ENCODE measurements at regions not wholly inside any gene's neighbourhood (a gene's known extent, or its start where the extent isn't known, plus 50 kb on each side); places are given as distances from the start of the nearest gene placed in this dataset.
A peak's percentile ranks its signal among the peaks of the same experiment; 100 is the strongest.
"Not testable (repeated sequence)": the region's sequence is repeated elsewhere in the genome, so short reads cannot be mapped to it uniquely, and the experiment has no call there.

DNA sequence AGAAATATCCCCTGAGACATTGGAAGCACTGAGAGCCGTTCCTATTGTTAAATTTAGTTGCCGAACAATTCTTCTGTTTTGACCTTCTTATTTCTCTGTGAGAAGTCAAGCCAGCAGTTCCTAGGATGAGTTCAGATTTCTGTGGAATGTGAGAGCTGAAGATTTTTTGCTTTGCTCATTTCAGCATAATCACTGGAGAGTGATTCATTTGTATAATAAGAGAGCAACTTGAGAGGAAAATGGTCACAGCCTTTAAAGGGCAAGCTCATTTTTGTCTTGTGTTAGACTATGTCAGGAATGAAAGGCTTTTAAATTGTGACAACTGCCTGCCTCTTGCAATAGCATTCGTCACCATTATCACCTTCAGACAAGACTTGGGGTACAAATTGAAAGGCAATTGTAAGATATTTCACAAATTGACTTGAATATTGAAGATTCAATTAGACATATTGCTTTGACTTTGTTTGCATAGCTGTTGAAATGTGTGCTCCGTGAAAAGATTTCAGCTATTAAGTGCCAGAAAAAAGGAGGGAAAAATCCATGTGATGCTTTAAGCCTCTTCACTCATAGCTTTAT is 900.0 kb upstream of the GOT2 start:
- H3K9ac ChIP-seq (ENCODE audit: low read length) = no peak overlapping the region
- H3K36me3 ChIP-seq (ENCODE audit: insufficient read depth, low read length) = no peaks in the 10 kb centered on the region
- no peak overlapping the region for H3K4me3 ChIP-seq (ENCODE audit: low read length)
- no peak overlapping the region for H3K27ac ChIP-seq (ENCODE audit: low read length)
- H3K9me3 ChIP-seq (ENCODE audit: low read length) = no peaks in the 10 kb centered on the region
- no peaks in the 10 kb centered on the region for H3K9me2 ChIP-seq (ENCODE audit: insufficient read depth, low read length)
- no peak overlapping the region for H2AFZ ChIP-seq (ENCODE audit: low read depth, low read length)
- no peak overlapping the region for H3K4me2 ChIP-seq (ENCODE audit: low read length)
- no peaks in the 10 kb centered on the region for H4K20me1 ChIP-seq (ENCODE audit: insufficient read depth)
- H3K79me2 ChIP-seq (replicated peaks; ENCODE audit: insufficient read depth, low read length) = no peaks in the 10 kb centered on the region
- no peaks in the 10 kb centered on the region for H3F3A ChIP-seq (ENCODE audit: insufficient read depth, low read length, poor library complexity, severe bottlenecking)
- no peaks in the 10 kb centered on the region for H3K27me3 ChIP-seq (ENCODE audit: insufficient read depth, low read depth, low read length)
- TF ChIP-seq EZH2 (IDR thresholded peaks at IDR 0.05; ENCODE audit: borderline replicate concordance, insufficient read depth, low read length, poor library complexity, severe bottlenecking) (no peak), EP300 (conservative IDR thresholded peaks at IDR 0.05; ENCODE audit: poor library complexity, severe bottlenecking) (peak; percentile 78), POLR2AphosphoS5 (IDR thresholded peaks at IDR 0.05) (peak; percentile 51)
- TF ChIP-seq, protein P1, sequence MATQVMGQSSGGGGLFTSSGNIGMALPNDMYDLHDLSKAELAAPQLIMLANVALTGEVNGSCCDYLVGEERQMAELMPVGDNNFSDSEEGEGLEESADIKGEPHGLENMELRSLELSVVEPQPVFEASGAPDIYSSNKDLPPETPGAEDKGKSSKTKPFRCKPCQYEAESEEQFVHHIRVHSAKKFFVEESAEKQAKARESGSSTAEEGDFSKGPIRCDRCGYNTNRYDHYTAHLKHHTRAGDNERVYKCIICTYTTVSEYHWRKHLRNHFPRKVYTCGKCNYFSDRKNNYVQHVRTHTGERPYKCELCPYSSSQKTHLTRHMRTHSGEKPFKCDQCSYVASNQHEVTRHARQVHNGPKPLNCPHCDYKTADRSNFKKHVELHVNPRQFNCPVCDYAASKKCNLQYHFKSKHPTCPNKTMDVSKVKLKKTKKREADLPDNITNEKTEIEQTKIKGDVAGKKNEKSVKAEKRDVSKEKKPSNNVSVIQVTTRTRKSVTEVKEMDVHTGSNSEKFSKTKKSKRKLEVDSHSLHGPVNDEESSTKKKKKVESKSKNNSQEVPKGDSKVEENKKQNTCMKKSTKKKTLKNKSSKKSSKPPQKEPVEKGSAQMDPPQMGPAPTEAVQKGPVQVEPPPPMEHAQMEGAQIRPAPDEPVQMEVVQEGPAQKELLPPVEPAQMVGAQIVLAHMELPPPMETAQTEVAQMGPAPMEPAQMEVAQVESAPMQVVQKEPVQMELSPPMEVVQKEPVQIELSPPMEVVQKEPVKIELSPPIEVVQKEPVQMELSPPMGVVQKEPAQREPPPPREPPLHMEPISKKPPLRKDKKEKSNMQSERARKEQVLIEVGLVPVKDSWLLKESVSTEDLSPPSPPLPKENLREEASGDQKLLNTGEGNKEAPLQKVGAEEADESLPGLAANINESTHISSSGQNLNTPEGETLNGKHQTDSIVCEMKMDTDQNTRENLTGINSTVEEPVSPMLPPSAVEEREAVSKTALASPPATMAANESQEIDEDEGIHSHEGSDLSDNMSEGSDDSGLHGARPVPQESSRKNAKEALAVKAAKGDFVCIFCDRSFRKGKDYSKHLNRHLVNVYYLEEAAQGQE (IDR thresholded peaks at IDR 0.05; ENCODE audit: borderline replicate concordance) = no peak

- no peak overlapping the region for H3K4me3 ChIP-seq (ENCODE audit: low read length)
- no peak overlapping the region for H3K4me2 ChIP-seq (ENCODE audit: low read length)
- H3K36me3 ChIP-seq (ENCODE audit: insufficient read depth, low read length) = no peaks in the 10 kb centered on the region
- no peaks in the 10 kb centered on the region for H3K27me3 ChIP-seq (ENCODE audit: insufficient read depth, low read depth, low read length)
- no peaks in the 10 kb centered on the region for H3K79me2 ChIP-seq (replicated peaks; ENCODE audit: insufficient read depth, low read length)
- no peak overlapping the region for H3K9ac ChIP-seq (ENCODE audit: low read length)
- no peaks in the 10 kb centered on the region for H3K9me3 ChIP-seq (ENCODE audit: low read length)
- no peaks in the 10 kb centered on the region for H3F3A ChIP-seq (ENCODE audit: insufficient read depth, low read length, poor library complexity, severe bottlenecking)
- H2AFZ ChIP-seq (ENCODE audit: low read depth, low read length) = no peak overlapping the region
- no peaks in the 10 kb centered on the region for H4K20me1 ChIP-seq (ENCODE audit: insufficient read depth)
- TF ChIP-seq EZH2 (IDR thresholded peaks at IDR 0.05; ENCODE audit: borderline replicate concordance, insufficient read depth, low read length, poor library complexity, severe bottlenecking) = no peak
- no peak for TF ChIP-seq CTCF (IDR thresholded peaks at IDR 0.05; ENCODE audit: poor library complexity, severe bottlenecking)
- TF ChIP-seq POLR2AphosphoS5 (IDR thresholded peaks at IDR 0.05) = no peak
- TF ChIP-seq MXI1 (conservative IDR thresholded peaks at IDR 0.05; ENCODE audit: poor library complexity, severe bottlenecking) = no peak
- TF ChIP-seq, protein P1 (IDR thresholded peaks at IDR 0.05; ENCODE audit: borderline replicate concordance) = no peak
- TF ChIP-seq RAD21 (conservative IDR thresholded peaks at IDR 0.05) = no peak
- no peak for TF ChIP-seq TAF1 (IDR thresholded peaks at IDR 0.05; ENCODE audit: low read depth)
- no peak for TF ChIP-seq EP300 (conservative IDR thresholded peaks at IDR 0.05; ENCODE audit: poor library complexity, severe bottlenecking)
- TF ChIP-seq SMC3 (conservative IDR thresholded peaks at IDR 0.05; ENCODE audit: poor library complexity) = no peak
- no peak overlapping the region for H3K27ac ChIP-seq (ENCODE audit: low read length)
- no peaks in the 10 kb centered on the region for H3K9me2 ChIP-seq (ENCODE audit: insufficient read depth, low read length)
Observed at GRCh38 chr16:59632276-59632855, 898.2 kb upstream of the GOT2 start.

GRCh38 chr16:59624381-59624780 is 890.3 kb upstream of the GOT2 start:
- not testable (repeated sequence) for H3F3A ChIP-seq (ENCODE audit: insufficient read depth, low read length, poor library complexity, severe bottlenecking)

More at GRCh38 chr16:59624381-59624780, 890.3 kb upstream of the GOT2 start:
- H2AFZ ChIP-seq (ENCODE audit: low read depth, low read length); H3K79me2 ChIP-seq (replicated peaks; ENCODE audit: insufficient read depth, low read length); H4K20me1 ChIP-seq (ENCODE audit: insufficient read depth); H3K4me3 ChIP-seq (ENCODE audit: low read length); H3K27me3 ChIP-seq (ENCODE audit: insufficient read depth, low read depth, low read length); H3K27ac ChIP-seq (ENCODE audit: low read length); H3K9me3 ChIP-seq (ENCODE audit: low read length); H3K36me3 ChIP-seq (ENCODE audit: insufficient read depth, low read length); H3K4me2 ChIP-seq (ENCODE audit: low read length); H3K9me2 ChIP-seq (ENCODE audit: insufficient read depth, low read length); H3K9ac ChIP-seq (ENCODE audit: low read length): not testable (repeated sequence)

Measured in neural cell (in vitro differentiated cells).